ENCODE measurements at regions not wholly inside any gene's neighbourhood (a gene's known extent, or its start where the extent isn't known, plus 50 kb on each side); places are given as distances from the start of the nearest gene placed in this dataset.

GRCh38 chrX:69263251-69263820 lies 98.1 kb upstream of the PJA1 start:
- TF ChIP-seq, protein P1, sequence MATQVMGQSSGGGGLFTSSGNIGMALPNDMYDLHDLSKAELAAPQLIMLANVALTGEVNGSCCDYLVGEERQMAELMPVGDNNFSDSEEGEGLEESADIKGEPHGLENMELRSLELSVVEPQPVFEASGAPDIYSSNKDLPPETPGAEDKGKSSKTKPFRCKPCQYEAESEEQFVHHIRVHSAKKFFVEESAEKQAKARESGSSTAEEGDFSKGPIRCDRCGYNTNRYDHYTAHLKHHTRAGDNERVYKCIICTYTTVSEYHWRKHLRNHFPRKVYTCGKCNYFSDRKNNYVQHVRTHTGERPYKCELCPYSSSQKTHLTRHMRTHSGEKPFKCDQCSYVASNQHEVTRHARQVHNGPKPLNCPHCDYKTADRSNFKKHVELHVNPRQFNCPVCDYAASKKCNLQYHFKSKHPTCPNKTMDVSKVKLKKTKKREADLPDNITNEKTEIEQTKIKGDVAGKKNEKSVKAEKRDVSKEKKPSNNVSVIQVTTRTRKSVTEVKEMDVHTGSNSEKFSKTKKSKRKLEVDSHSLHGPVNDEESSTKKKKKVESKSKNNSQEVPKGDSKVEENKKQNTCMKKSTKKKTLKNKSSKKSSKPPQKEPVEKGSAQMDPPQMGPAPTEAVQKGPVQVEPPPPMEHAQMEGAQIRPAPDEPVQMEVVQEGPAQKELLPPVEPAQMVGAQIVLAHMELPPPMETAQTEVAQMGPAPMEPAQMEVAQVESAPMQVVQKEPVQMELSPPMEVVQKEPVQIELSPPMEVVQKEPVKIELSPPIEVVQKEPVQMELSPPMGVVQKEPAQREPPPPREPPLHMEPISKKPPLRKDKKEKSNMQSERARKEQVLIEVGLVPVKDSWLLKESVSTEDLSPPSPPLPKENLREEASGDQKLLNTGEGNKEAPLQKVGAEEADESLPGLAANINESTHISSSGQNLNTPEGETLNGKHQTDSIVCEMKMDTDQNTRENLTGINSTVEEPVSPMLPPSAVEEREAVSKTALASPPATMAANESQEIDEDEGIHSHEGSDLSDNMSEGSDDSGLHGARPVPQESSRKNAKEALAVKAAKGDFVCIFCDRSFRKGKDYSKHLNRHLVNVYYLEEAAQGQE (IDR thresholded peaks at IDR 0.05; ENCODE audit: low read depth): no peak
- TF ChIP-seq, protein P2, sequence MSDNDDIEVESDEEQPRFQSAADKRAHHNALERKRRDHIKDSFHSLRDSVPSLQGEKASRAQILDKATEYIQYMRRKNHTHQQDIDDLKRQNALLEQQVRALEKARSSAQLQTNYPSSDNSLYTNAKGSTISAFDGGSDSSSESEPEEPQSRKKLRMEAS (IDR thresholded peaks at IDR 0.05): no peak
- TF ChIP-seq CEBPB (IDR thresholded peaks at IDR 0.05) (no peak), EP300 (IDR thresholded peaks at IDR 0.05; ENCODE audit: borderline replicate concordance) (no peak), FOXM1 (IDR thresholded peaks at IDR 0.05; ENCODE audit: borderline replicate concordance, low read depth) (no peak), NFIC (IDR thresholded peaks at IDR 0.05) (no peak), TAF1 (IDR thresholded peaks at IDR 0.05; ENCODE audit: low read depth) (no peak), RAD21 (IDR thresholded peaks at IDR 0.05; ENCODE audit: low read depth) (no peak), ZBTB7A (IDR thresholded peaks at IDR 0.05; ENCODE audit: low read depth) (no peak)

Data from Ishikawa (cell line).